ENCODE measurements at regions not wholly inside any gene's neighbourhood (a gene's known extent, or its start where the extent isn't known, plus 50 kb on each side); places are given as distances from the start of the nearest gene placed in this dataset.

GRCh38 chr14:42322531-42323284 lies 716.0 kb downstream of the LRFN5 start:
- TF ChIP-seq MXI1 (IDR thresholded peaks at IDR 0.05; ENCODE audit: low read depth, low read length) = no peak
- TF ChIP-seq GABPA (IDR thresholded peaks at IDR 0.05; ENCODE audit: low read depth) = no peak
- TF ChIP-seq NRF1 (IDR thresholded peaks at IDR 0.05; ENCODE audit: low read depth, low read length) = no peak
- TF ChIP-seq USF1 (IDR thresholded peaks at IDR 0.05; ENCODE audit: borderline replicate concordance, low read depth) = no peak

All from SK-N-SH (cell line).